H7 (cell line): ENCODE measurements at regions not wholly inside any gene's neighbourhood (a gene's known extent, or its start where the extent isn't known, plus 50 kb on each side); places are given as distances from the start of the nearest gene placed in this dataset.
A peak's percentile ranks its signal among the peaks of the same experiment; 100 is the strongest.
"Not testable (repeated sequence)": the region's sequence is repeated elsewhere in the genome, so short reads cannot be mapped to it uniquely, and the experiment has no call there.

ENCODE experiments used
- DNase-seq: peaks from one replicate; pipeline ENCODE4 v3.0.0; 2012
- H3K27me3 ChIP-seq: 2 replicates; pipeline ENCODE4 v1.6.0; 2011; ENCODE audit warnings: mild to moderate bottlenecking, low read length; ENCODE audit not compliant: control insufficient read depth, insufficient read depth
- H3K36me3 ChIP-seq: replicated peaks from 2 replicates; pipeline ENCODE4 v1.5.1; 2011; ENCODE audit warnings: low read length; ENCODE audit not compliant: control insufficient read depth, insufficient read depth
- H3K4me3 ChIP-seq: 2 replicates; pipeline ENCODE4 v1.5.1; 2011; ENCODE audit warnings: low read depth, mild to moderate bottlenecking, control low read depth, low read length, moderate library complexity; ENCODE audit not compliant: insufficient read depth

DNA sequence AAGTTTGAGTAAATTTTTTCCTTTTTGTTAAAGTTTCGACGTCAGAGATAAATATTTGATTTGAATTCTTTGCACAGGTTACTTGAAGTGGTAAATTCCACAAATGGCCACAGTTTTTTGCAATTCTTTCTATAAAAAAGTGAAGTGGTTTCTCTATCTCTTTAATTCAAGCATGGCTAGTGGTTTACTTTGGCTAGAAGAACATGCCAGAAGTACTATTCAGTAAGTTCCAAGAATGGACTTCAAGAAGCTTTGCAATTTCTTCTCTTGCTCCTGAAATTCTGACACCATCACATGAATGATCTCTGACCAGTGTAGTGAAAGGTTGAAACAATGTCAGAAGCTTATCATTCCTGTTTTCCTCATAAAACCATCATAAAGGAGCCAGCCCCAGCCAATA, 55.7 kb upstream of the RNPC3 start:
- Histone ChIP-seq H3K36me3 (no peaks in the 10 kb centered on the region), H3K27me3 (no peaks in the 10 kb centered on the region), H3K4me3 (no peak overlapping the region)
- no peak for DNase-seq

DNA sequence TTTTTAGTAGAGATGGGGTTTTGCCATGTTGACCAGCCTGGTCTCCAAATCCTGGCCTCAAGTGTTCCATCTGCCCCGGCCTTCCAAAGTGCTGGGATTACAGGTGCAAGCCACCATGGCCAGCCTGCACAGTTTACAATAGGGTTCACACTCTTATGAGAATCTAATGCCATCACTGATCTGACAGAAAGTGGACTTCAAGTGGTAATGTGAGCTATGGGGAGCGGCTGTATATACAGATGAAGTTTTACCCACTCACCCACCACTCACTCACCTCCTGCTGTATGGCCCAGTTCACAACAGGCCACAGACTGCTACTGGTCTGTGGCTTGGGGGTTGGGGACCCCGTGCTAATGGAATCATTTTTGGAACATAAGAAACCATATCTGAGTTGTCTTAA, 58.4 kb upstream of the RNPC3 start:
- H3K4me3 ChIP-seq = no peak overlapping the region
- DNase-seq = no peak
- no peaks in the 10 kb centered on the region for H3K27me3 ChIP-seq
- H3K36me3 ChIP-seq = no peaks in the 10 kb centered on the region

DNA sequence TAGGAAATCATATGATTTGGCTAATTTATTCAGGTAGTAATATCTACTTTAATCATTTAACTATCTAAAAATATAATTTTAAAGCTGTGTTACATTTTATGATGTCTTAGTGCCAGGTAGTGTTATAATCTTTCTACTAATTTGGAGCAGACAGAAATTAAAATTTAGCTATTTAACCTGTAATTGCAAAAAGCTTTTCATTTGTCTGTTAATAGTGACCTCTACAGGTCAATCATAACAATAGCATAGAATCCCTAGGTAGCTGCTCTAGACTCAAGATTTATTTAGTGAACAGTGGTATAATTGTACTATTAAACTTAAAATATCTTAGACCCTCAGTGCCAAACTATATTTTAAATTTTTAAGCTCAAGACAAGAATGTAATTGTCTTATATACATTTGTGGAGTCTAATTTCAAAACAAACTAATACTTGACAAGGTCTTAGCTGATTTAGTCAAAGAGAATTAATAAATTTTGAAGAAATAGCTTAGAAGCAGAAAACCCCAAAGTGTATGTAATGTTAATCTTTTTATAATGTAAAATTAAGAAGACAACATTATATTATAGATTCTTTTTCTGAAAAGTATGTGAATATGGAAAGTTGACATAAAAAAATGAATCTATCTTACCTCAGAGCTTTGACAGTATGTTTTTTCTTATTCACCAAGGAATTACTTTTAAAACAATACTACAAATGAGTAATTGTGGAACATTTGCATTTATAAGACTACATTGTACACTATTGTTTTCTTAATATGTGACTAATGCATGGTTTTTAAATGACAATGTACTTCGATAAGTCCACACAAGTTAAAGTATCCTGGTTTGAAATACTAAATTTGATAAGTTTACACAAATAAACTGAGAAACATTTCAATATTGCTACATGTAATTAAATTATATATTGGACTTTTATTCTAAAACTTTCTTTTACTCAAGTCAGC, 64.1 kb upstream of the RNPC3 start:
- H3K27me3 ChIP-seq = no peaks in the 10 kb centered on the region
- H3K36me3 ChIP-seq = no peaks in the 10 kb centered on the region
- H3K4me3 ChIP-seq = no peak overlapping the region
- peak; percentile 1 for DNase-seq

DNA sequence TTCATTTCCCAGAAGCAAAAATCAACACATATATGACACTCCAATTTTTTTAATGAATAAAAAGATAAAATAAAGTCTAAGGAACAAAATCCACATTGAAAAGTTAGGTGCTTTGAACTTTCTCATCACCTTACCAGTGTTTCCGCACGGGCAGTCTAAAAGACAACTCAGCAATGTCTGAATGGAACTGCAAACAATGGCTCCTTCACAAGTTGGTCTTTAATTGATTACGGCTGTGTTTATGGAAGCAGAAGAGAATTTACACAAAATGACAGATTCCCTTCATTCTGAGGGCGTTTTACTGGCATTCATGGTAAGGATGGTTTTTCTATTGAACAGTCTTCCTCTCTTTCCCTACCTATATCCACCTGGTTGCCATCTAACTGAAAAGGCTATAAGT, 65.0 kb upstream of the RNPC3 start:
- no peak for DNase-seq
- H3K4me3 ChIP-seq = no peak overlapping the region

DNA sequence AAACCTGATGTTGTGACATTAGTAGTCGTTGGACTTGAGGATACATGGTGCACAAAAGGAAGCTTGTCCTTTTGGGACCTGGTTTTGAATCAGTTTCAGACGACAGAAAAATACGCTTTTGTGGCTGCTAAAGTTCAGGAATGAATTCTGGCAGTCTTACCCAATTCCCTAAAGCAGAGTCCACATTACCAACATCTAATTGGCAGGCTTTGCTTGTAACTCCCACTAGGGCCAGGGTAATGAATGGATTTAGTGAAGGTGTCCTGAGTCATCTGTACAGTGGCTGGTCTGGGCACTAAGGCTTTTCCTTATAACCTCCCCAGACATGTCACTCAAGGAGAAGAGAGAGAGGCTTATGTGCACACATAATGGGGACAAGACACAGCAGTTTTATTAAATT, 66.2 kb upstream of the RNPC3 start:
- Histone ChIP-seq H3K27me3 (no peaks in the 10 kb centered on the region), H3K36me3 (no peaks in the 10 kb centered on the region), H3K4me3 (no peak overlapping the region)
- no peak for DNase-seq

More for the DNA sequence above, 65.0 kb upstream of the RNPC3 start:
- Histone ChIP-seq H3K27me3 (no peaks in the 10 kb centered on the region), H3K36me3 (no peaks in the 10 kb centered on the region)

DNA sequence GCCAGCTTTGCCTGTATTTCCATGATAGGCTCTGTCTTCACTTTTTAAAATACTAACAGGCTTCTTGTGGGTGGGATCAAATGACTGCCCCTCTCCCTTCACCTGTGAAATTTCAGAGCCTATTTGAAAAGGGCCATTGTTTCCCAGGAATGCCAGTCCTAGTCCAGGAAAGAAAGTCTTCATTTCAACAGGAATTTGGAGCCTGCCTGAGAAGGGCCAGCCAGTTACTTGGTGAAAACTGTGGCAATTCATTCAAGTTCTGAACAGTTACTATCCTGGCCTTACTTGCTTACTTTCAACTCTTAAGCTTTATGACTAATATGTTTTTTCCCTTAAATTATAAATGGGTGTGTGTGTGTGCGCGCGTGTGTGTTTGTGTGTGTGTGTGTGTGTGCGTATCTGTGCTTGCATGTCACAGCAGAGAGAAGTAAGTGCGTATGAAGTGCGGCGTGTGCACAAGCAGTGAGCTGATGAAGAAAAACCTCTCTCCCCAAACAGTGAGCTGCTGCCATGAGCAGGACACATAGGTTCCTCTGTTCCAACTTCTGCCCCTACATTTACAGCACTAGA, 67.5 kb upstream of the RNPC3 start:
- H3K27me3 ChIP-seq = no peaks in the 10 kb centered on the region
- peak; percentile 1 for DNase-seq
- no peak overlapping the region for H3K4me3 ChIP-seq
- H3K36me3 ChIP-seq = no peaks in the 10 kb centered on the region

DNA sequence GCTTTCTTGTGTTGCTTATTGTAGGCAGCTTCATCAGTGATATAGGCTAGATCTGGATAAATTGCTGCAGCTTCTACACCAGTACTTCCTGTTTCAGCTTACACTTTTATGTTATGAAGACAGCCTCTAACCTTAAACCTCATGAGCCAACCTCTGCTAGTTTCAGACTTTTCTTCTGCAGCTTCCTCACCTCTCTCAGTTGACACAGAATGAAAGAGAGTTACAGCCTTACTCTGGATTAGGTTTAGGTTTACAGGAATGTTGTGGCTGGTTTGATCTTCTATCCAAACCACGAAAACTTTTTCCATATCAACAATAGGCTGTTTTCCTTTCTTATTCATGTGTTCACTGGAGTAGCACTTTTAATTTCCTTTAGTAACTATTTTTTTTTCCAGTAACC, 76.9 kb upstream of the RNPC3 start:
- Histone ChIP-seq H3K27me3 (no peaks in the 10 kb centered on the region), H3K36me3 (no peaks in the 10 kb centered on the region), H3K4me3 (no peak overlapping the region)
- no peak for DNase-seq

DNA sequence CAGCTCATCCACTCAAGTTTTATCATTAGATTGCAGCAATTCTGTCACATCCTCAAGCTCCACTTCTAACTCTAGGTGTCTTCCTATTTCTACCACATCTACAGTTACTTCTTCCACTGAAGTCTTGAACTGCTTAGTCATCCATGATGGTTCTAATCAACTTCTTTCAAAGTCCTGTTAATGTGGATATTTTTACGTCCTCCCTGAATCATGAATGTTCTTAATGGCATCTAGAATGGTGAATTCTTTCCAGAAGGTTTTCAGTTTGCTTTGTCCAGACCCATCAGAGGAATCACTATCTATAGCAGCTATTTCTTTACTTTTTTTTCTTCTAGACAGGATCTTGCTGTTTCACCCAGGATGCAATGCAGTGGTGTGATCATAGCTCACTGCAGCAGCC, 78.0 kb upstream of the RNPC3 start:
- DNase-seq = no peak
- Histone ChIP-seq H3K36me3 (no peaks in the 10 kb centered on the region), H3K4me3 (no peak overlapping the region), H3K27me3 (no peaks in the 10 kb centered on the region)

DNA sequence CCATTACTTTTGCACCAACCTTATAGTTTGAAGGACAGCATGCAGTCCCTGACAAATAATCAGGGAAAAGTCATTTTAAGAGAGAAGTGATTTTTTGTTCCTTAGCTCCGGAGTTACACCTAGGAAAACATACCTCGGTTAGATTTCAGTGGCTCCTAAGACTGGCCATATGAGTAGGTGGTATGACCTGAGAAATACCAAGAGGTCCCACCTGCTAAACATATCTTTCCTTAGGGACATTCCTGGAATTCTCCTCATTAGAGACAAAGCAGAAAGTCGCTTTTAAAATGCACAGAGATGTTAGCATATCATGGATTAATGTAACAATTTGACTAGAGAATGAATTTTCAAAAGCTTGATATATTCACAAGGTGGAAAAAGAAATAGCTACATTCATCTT, 84.2 kb upstream of the RNPC3 start:
- H3K4me3 ChIP-seq = no peak overlapping the region
- H3K36me3 ChIP-seq = no peaks in the 10 kb centered on the region
- no peak for DNase-seq
- H3K27me3 ChIP-seq = no peaks in the 10 kb centered on the region

DNA sequence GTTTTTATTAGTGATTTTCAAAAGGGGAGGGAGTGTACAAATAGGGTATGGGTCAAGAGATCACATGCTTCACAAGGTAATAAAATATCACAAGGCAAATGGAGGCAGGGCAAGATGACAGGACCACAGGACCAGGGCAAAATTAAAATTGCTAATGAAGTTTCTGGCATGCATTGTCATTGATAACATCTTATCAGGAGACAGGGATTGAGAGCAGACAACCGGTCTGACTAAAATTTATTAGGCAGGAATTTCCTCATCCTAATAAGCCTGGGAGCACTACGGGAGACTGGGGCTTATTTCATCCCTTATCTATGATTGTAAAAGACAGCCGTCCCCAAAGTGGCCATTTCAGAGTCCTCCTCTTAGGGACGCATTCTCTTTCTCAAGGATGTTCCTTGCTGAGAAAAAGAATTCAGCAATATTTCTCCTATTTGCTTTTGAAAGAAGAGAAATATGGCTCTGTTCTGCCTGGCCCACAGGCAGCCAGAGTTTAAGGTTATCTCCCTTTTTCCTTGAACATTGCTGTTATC, 88.9 kb upstream of the RNPC3 start:
- H3K27me3 ChIP-seq, DNase-seq, H3K4me3 ChIP-seq, H3K36me3 ChIP-seq: not testable (repeated sequence)

DNA sequence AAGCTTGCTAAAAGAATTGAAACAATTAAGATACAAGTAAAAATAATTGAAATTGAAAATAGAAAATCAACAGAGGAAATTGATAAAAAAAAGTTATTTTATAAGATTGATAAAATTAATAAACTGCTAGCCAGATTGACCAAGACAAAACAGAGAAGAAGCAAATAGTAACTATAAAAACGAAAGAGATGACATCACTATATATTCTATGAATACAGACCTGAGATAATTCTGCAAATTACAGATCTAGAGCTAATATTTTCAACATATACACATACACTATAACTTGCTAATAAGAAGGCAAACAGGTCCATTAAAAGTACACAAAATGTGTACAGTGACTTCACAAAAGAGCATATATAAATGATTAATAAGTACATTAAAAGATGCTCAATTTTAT, 90.1 kb upstream of the RNPC3 start:
- Histone ChIP-seq H3K4me3 (no peak overlapping the region), H3K27me3 (no peaks in the 10 kb centered on the region), H3K36me3 (no peaks in the 10 kb centered on the region)
- no peak for DNase-seq

DNA sequence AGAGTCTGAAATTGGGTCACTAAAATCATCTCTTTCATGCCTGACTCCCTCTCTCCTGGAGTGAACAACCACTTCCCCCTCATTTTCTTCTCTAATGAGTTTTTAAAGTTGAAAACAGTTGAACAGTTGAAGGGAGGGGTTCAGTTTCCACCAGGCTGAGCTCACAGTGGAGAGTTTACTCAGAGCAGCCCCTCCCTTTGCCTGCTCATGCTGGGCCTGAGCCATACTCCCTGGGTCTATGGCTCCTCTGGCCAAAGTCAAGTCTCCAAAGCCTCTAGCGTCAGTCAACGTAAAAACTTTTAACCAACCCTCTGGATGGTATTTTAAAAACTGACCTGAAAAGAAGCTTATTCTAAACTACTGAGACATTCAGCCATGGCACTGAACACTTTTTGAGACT, 100.8 kb upstream of the RNPC3 start:
- H3K36me3 ChIP-seq = no peaks in the 10 kb centered on the region
- H3K27me3 ChIP-seq = no peaks in the 10 kb centered on the region
- no peak overlapping the region for H3K4me3 ChIP-seq
- DNase-seq = no peak

DNA sequence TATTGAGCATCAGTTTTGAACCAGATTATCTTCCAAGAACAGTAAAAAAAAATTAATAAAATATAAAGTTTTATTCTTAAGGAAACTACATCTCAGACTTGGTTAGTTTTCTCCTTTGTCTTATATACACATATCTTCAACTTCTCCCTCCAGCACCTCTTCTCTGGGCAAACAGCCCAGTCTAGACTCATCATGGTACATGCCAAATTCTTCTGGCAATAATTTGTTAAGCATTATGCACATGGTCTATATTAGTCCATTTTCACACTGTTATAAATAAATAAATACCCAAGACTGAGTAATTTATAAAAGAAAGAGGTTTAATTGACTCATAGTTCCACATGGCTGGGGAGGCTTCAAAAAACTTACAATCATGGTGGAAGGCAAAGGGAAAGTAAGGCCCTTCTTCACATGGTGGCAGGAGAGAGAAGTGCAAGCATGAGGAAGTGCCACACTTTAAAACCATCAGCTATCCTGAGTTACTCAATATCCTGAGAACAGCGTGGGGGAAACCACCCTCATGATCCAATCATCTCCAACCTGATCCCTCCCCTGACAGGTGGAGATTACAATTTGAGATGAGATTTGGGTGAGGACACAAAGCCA, 108.7 kb upstream of the RNPC3 start:
- DNase-seq = no peak
- no peaks in the 10 kb centered on the region for H3K36me3 ChIP-seq
- no peak overlapping the region for H3K4me3 ChIP-seq
- H3K27me3 ChIP-seq = no peaks in the 10 kb centered on the region

DNA sequence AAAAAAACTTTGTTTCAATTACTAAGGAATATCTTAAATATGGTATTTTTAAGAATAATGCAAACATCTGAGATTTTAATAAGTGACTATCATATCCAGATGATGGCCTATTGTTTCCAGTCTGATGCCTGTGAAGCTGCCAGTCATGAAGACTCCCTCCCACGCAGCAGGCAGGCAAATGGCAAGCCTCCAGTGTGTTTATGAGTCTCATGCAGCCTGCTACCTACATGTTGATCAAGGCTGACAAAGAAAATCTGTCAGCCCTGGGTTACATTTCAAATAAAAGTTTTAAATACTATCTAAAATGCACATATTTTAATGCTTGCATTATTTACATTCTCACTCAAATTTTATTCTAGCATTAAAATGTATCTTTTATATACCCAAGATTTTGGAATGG, 137.6 kb upstream of the RNPC3 start:
- no peak for DNase-seq
- no peak overlapping the region for H3K4me3 ChIP-seq
- no peaks in the 10 kb centered on the region for H3K27me3 ChIP-seq
- H3K36me3 ChIP-seq = no peaks in the 10 kb centered on the region

DNA sequence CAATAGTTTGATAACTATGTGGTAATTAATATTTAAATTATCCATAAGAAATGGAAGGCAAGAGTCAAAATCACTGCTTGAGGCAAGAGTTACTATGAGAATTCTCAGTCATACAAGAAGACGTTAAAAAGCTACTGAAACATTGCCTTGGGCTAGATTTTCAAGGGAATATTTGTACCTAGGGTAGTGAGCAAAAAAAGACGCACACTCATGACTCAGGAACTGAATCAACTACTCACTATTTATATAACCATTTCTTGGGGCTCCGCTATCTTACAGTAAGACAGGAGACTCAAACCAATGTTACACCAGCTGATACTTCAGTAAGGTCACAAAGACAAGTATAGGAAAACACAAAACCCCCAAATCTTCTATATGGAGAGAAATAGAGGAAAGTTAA, 151.5 kb upstream of the RNPC3 start:
- no peak overlapping the region for H3K4me3 ChIP-seq
- H3K27me3 ChIP-seq = no peaks in the 10 kb centered on the region
- H3K36me3 ChIP-seq = no peaks in the 10 kb centered on the region
- DNase-seq = no peak
